ENCODE measurements at regions not wholly inside any gene's neighbourhood (a gene's known extent, or its start where the extent isn't known, plus 50 kb on each side); places are given as distances from the start of the nearest gene placed in this dataset.

DNA sequence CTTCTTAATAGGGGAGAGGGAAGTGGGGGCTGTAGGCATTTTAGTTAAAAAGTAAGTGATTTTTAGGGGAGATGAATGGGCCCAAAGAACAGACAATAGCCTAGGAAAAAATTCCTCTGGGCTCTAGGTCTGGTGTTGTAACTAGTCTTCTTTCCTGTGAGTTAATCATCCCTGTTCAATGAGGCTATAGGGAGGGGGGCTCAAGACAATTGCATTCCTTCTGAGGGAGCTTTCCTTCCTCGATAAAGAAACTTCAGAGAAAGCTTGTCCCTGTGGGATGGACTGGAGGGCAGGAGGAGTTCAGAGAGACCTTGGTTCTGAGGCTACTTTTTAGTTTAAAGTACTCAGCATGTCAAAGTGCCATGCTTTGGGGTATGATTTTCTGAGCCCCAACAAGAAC, 127.2 kb downstream of the BBS10 start:
- H3K4me1 ChIP-seq (ENCODE audit: control insufficient read depth, low read length) = no peaks in the 10 kb centered on the region
- no peaks in the 10 kb centered on the region for H3K27me3 ChIP-seq (ENCODE audit: control insufficient read depth, low read length)
- H3K4me2 ChIP-seq (ENCODE audit: low read length) = no peak overlapping the region
- no peaks in the 10 kb centered on the region for H3K79me2 ChIP-seq (ENCODE audit: control insufficient read depth, low read length)
- H3K27ac ChIP-seq (ENCODE audit: low read depth, low read length) = no peak overlapping the region
- no peaks in the 10 kb centered on the region for H4K20me1 ChIP-seq (ENCODE audit: control insufficient read depth, insufficient read depth, low read depth, low read length)
- no peak overlapping the region for H3K4me3 ChIP-seq (ENCODE audit: low read length)
- H3K36me3 ChIP-seq (ENCODE audit: control insufficient read depth, low read length) = no peaks in the 10 kb centered on the region
- H3K9me2 ChIP-seq (replicated peaks; ENCODE audit: control insufficient read depth, low read length) = no peaks in the 10 kb centered on the region
- H3K9me3 ChIP-seq (ENCODE audit: control insufficient read depth, insufficient read depth, low read length) = no peaks in the 10 kb centered on the region
- TF ChIP-seq EZH2phosphoT487 (IDR thresholded peaks at IDR 0.05; ENCODE audit: borderline replicate concordance, low read length) = no peak
- TF ChIP-seq, protein P1, sequence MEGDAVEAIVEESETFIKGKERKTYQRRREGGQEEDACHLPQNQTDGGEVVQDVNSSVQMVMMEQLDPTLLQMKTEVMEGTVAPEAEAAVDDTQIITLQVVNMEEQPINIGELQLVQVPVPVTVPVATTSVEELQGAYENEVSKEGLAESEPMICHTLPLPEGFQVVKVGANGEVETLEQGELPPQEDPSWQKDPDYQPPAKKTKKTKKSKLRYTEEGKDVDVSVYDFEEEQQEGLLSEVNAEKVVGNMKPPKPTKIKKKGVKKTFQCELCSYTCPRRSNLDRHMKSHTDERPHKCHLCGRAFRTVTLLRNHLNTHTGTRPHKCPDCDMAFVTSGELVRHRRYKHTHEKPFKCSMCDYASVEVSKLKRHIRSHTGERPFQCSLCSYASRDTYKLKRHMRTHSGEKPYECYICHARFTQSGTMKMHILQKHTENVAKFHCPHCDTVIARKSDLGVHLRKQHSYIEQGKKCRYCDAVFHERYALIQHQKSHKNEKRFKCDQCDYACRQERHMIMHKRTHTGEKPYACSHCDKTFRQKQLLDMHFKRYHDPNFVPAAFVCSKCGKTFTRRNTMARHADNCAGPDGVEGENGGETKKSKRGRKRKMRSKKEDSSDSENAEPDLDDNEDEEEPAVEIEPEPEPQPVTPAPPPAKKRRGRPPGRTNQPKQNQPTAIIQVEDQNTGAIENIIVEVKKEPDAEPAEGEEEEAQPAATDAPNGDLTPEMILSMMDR (IDR thresholded peaks at IDR 0.05; ENCODE audit: low read depth, low read length, poor library complexity, severe bottlenecking) = no peak
- H3F3A ChIP-seq (ENCODE audit: control insufficient read depth, insufficient read depth) = no peaks in the 10 kb centered on the region

DNA sequence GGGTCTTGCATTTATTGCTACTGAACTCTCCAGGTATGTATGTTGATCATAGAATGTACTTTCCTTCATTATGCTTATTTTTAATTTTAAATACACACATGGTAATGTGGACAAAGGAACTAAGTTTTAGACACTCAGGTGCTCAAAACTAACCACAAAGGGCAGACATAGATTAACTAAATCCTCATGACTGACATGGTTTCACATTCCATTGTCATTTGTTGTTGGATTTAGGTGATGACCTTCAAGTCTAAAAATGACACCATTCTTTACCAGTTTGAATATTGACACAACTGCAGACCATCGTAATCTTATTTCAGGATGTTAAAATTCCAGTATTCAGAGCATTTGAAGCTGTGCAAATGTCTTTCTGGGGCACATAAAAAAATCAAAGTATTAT, 128.4 kb downstream of the BBS10 start:
- H3K4me1 ChIP-seq (ENCODE audit: control insufficient read depth, low read length) = no peaks in the 10 kb centered on the region
- no peaks in the 10 kb centered on the region for H3K79me2 ChIP-seq (ENCODE audit: control insufficient read depth, low read length)
- no peaks in the 10 kb centered on the region for H3K36me3 ChIP-seq (ENCODE audit: control insufficient read depth, low read length)
- no peaks in the 10 kb centered on the region for H4K20me1 ChIP-seq (ENCODE audit: control insufficient read depth, insufficient read depth, low read depth, low read length)
- no peak overlapping the region for H3K4me3 ChIP-seq (ENCODE audit: low read length)
- H3K27ac ChIP-seq (ENCODE audit: low read depth, low read length) = no peak overlapping the region
- H3K27me3 ChIP-seq (ENCODE audit: control insufficient read depth, low read length) = no peaks in the 10 kb centered on the region
- no peaks in the 10 kb centered on the region for H3K9me2 ChIP-seq (replicated peaks; ENCODE audit: control insufficient read depth, low read length)
- TF ChIP-seq, protein P1 (IDR thresholded peaks at IDR 0.05; ENCODE audit: low read depth, low read length, poor library complexity, severe bottlenecking) = no peak
- no peak for TF ChIP-seq EZH2phosphoT487 (IDR thresholded peaks at IDR 0.05; ENCODE audit: borderline replicate concordance, low read length)
- H3F3A ChIP-seq (ENCODE audit: control insufficient read depth, insufficient read depth) = no peaks in the 10 kb centered on the region
- H3K4me2 ChIP-seq (ENCODE audit: low read length) = no peak overlapping the region
- no peaks in the 10 kb centered on the region for H3K9me3 ChIP-seq (ENCODE audit: control insufficient read depth, insufficient read depth, low read length)

DNA sequence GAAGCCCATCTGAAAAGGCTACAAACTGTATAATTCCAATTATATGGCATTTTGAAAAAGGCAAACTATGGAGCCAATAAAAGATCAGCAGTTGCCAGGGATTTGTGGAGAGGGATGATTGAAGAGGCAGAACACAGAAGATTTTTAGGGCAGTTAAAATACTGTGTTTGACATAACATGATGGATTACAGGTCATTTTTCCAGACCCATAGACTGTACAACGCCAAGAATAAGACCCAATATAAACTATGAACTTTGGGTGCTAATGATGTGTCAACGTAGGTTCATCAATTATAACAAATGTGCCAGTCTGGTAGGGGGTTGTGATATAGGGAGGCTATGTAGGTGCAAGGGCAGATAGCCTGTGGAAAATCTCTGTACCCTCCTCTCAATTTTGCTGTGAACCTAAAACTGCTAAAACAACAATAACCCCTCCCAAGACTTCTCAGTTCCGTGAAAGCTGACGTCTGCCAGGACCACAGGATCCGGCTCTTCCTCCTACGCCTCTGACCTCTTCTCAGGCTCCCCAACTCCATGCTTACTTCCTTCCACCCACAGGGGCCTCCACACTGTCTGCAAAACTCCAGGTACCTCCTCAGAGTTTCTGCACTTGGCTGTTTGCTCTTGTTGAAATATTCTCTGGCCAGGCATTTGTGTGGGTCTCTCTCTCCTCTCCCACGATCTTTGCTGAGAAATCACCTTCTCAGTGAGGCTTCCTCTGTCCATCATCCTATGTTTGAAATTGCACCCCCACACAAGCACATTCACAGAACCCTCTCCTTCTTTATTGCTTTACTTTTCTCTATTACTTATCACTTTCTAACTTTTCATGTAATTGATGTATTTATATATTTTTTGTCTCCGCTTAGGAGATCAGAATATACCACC, 131.4 kb downstream of the BBS10 start:
- H4K20me1 ChIP-seq (ENCODE audit: control insufficient read depth, insufficient read depth, low read depth, low read length) = no peaks in the 10 kb centered on the region
- no peak for TF ChIP-seq EZH2phosphoT487 (IDR thresholded peaks at IDR 0.05; ENCODE audit: borderline replicate concordance, low read length)
- TF ChIP-seq, protein P1 (IDR thresholded peaks at IDR 0.05; ENCODE audit: low read depth, low read length, poor library complexity, severe bottlenecking) = no peak
- no peaks in the 10 kb centered on the region for H3F3A ChIP-seq (ENCODE audit: control insufficient read depth, insufficient read depth)
- no peak overlapping the region for H3K4me2 ChIP-seq (ENCODE audit: low read length)
- H3K9me2 ChIP-seq (replicated peaks; ENCODE audit: control insufficient read depth, low read length) = no peaks in the 10 kb centered on the region
- no peaks in the 10 kb centered on the region for H3K4me1 ChIP-seq (ENCODE audit: control insufficient read depth, low read length)
- H3K27me3 ChIP-seq (ENCODE audit: control insufficient read depth, low read length) = no peaks in the 10 kb centered on the region
- no peaks in the 10 kb centered on the region for H3K9me3 ChIP-seq (ENCODE audit: control insufficient read depth, insufficient read depth, low read length)
- no peak overlapping the region for H3K4me3 ChIP-seq (ENCODE audit: low read length)
- H3K27ac ChIP-seq (ENCODE audit: low read depth, low read length) = no peak overlapping the region
- no peaks in the 10 kb centered on the region for H3K79me2 ChIP-seq (ENCODE audit: control insufficient read depth, low read length)
- no peaks in the 10 kb centered on the region for H3K36me3 ChIP-seq (ENCODE audit: control insufficient read depth, low read length)
